Natural killer cell (primary cell): ENCODE measurements at regions not wholly inside any gene's neighbourhood (a gene's known extent, or its start where the extent isn't known, plus 50 kb on each side); places are given as distances from the start of the nearest gene placed in this dataset.

Experiments used
- ATAC-seq, 3 donors: fragments of 150-1000 bp in 2 of 3; fragments of 200-7000 bp in 1 of 3; cut with Tn5 transposase; 1 replicate in 1 of 3; 2 replicates in 2 of 3; pipeline ENCODE4 v1.10.0; 2021; ENCODE audit warnings: mild to moderate bottlenecking in 2 of 3, moderate library complexity in 2 of 3
- DNase-seq, 2 donors: peaks; one replicate each; pipeline versions ENCODE4 v3.0.0 to v3.0.0-alpha.2; 2013 to 2021; ENCODE audit warnings: mixed read lengths in 1 of 2
- H3K27ac ChIP-seq: one replicate; pipeline ENCODE4 v1.5.1; 2013; ENCODE audit warnings: mild to moderate bottlenecking, low read length
- H3K27me3 ChIP-seq: one replicate; pipeline ENCODE4 v1.6.1; 2013; ENCODE audit warnings: low read length; ENCODE audit not compliant: control insufficient read depth, insufficient read depth
- H3K36me3 ChIP-seq: one replicate; pipeline ENCODE4 v1.6.1; 2013; ENCODE audit warnings: low read length; ENCODE audit not compliant: control insufficient read depth, insufficient read depth
- H3K4me1 ChIP-seq: one replicate; pipeline ENCODE4 v1.6.1; 2013; ENCODE audit warnings: low read length; ENCODE audit not compliant: control insufficient read depth, insufficient read depth
- H3K4me3 ChIP-seq: one replicate; pipeline ENCODE4 v1.5.1; 2013; ENCODE audit warnings: low read length
- H3K9me3 ChIP-seq: one replicate; pipeline ENCODE4 v1.6.1; 2013; ENCODE audit warnings: low read length; ENCODE audit not compliant: control insufficient read depth, insufficient read depth
- H3K27ac Mint-ChIP-seq, 2 donors: one replicate each; pipeline ENCODE4 v1.8.0; 2022; ENCODE audit warnings: mild to moderate bottlenecking in 2 of 2, mixed read lengths in 2 of 2, moderate library complexity in 1 of 2
- H3K27me3 Mint-ChIP-seq, 2 donors: one replicate each; pipeline ENCODE4 v1.8.0; 2022; ENCODE audit warnings: low read depth in 2 of 2, mixed read lengths in 2 of 2
- H3K36me3 Mint-ChIP-seq: one replicate; pipeline ENCODE4 v1.8.0; 2022; ENCODE audit warnings: mixed read lengths
- H3K4me1 Mint-ChIP-seq, 2 donors: one replicate each; pipeline ENCODE4 v1.8.0; 2022; ENCODE audit warnings: mixed read lengths in 2 of 2
- H3K4me3 Mint-ChIP-seq: one replicate; pipeline ENCODE4 v1.8.0; 2022; ENCODE audit warnings: mild to moderate bottlenecking, moderate library complexity, mixed read lengths
- H3K9me3 Mint-ChIP-seq, 2 donors: one replicate each; pipeline ENCODE4 v1.8.0; 2022; ENCODE audit warnings: mixed read lengths in 2 of 2
- WGBS: methylation state at CpG from one replicate; pipeline ENCODE4 v1.1.7; 2013; ENCODE audit warnings: missing lambda C conversion rate; ENCODE audit not compliant: insufficient coverage; 5-methylcytosine and 5-hydroxymethylcytosine counted together
- intact Hi-C: fragments of 100-400 bp; cut with micrococcal nuclease; formaldehyde crosslinking; loops from one replicate; pipeline ENCODE4 v1.14.2; 2022
- TF ChIP-seq, protein P1 (sequence below): fragments of 200-600 bp; IDR thresholded peaks from one replicate; pipeline ENCODE4 v1.8.0; 2022; ENCODE audit warnings: antibody characterized with exemption

DNA sequence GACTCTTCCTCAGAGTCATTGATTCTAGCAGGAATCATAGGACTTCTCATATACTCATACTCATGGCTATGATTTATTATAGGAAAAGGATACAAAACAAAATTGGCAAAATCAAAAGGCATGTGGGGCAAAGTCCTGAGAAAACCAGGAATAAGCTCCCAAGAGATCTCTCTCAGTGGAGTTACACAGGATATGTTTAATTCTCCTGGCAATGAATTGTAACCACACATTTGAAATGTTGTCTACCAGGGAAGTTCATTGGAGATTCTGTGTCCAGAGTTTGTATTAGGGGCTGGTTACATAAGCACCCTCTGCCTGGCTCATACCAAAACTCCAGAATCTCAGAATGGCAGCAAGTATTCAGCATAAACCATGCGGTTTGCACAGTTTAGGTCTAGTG, 63.9 kb downstream of the ADAMTS1 start:
- no peak for DNase-seq
- Histone ChIP-seq H3K27ac (no peak overlapping the region), H3K4me1 (no peaks in the 10 kb centered on the region), H3K27me3 (no peaks in the 10 kb centered on the region), H3K9me3 (no peaks in the 10 kb centered on the region), H3K4me3 (no peak overlapping the region), H3K36me3 (no peaks in the 10 kb centered on the region)
- no peak for ATAC-seq
- Mint-ChIP-seq H3K4me1 (no peaks in the 10 kb centered on the region), H3K36me3 (no peaks in the 10 kb centered on the region), H3K27me3 (peaks cover 0 to 3% of the 10 kb centered on the region in 2 donors), H3K4me3 (no peak overlapping the region), H3K27ac (no peak overlapping the region), H3K9me3 (no peaks in the 10 kb centered on the region)
- intact Hi-C loops, result no loop called here
- 80% methylated on average over 1 of the region's 1 CpG for WGBS
- TF ChIP-seq, protein P1, sequence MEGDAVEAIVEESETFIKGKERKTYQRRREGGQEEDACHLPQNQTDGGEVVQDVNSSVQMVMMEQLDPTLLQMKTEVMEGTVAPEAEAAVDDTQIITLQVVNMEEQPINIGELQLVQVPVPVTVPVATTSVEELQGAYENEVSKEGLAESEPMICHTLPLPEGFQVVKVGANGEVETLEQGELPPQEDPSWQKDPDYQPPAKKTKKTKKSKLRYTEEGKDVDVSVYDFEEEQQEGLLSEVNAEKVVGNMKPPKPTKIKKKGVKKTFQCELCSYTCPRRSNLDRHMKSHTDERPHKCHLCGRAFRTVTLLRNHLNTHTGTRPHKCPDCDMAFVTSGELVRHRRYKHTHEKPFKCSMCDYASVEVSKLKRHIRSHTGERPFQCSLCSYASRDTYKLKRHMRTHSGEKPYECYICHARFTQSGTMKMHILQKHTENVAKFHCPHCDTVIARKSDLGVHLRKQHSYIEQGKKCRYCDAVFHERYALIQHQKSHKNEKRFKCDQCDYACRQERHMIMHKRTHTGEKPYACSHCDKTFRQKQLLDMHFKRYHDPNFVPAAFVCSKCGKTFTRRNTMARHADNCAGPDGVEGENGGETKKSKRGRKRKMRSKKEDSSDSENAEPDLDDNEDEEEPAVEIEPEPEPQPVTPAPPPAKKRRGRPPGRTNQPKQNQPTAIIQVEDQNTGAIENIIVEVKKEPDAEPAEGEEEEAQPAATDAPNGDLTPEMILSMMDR, result no peak

DNA sequence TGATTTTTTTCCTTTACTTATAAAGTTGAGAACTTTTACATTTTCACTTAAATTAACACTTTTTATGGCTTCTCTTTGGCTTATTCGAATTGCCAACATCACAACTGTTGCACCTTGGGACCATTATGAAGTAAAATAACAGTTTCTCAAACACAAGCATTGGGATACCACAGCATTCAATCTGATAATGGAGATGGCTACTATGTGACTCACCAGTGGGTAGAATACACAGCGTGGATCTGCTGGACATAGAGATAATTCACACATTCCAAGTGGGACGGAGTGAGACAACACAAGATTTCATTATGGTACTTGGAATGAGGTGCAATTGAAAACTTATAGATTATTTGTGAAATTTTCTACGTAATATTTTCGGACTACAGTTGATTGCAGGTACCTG, 68.0 kb downstream of the ADAMTS1 start:
- WGBS, result 93% methylated on average over 4 of the region's 5 CpGs
- TF ChIP-seq, protein P1, result no peak
- ATAC-seq (no peak), DNase-seq (no peak)
- Histone ChIP-seq H3K27ac (no peak overlapping the region), H3K4me1 (no peaks in the 10 kb centered on the region), H3K36me3 (no peaks in the 10 kb centered on the region), H3K27me3 (no peaks in the 10 kb centered on the region), H3K9me3 (no peaks in the 10 kb centered on the region), H3K4me3 (no peak overlapping the region)
- Mint-ChIP-seq H3K9me3 (no peaks in the 10 kb centered on the region), H3K36me3 (no peaks in the 10 kb centered on the region), H3K4me3 (no peak overlapping the region), H3K27me3 (peaks cover 12 to 13% of the 10 kb centered on the region in 2 donors), H3K27ac (no peak overlapping the region), H3K4me1 (no peaks in the 10 kb centered on the region)
- intact Hi-C loops, result no loop called here

DNA sequence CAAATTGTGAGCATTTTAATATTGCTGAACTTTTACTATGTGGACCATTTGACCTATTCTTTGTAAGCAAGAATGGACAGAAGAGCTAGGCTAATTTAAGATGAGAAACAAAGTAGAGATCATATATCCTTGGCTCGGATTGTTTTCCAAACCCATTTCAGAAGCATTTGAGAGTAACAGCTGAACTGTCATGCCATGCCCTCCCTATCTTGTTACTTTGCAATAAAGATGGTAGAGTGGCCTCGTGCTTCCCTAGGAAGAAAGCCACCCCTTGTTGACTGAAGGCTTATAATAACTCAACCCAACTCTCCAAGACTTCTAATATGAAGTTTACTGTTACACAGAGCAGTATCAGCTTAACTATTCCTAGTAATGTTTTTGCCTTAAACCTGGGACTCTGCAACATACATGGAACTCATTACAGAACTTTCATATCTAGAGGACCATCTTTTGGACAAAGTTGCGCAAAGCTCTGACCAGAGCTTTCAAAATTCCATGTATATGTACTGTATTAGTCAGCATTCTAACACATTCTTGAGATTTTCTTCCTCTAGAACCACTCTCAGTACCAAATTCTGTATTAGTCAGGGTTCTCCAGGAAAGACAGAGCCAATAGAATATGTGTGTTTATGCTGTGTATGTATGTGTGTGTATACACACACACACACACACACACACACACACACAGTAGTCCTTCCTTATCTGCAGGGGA, 68.7 kb downstream of the ADAMTS1 start:
- H3K27me3 ChIP-seq, result no peaks in the 10 kb centered on the region
- no peaks in the 10 kb centered on the region for H3K36me3 ChIP-seq
- TF ChIP-seq, protein P1, result no peak
- no peaks in the 10 kb centered on the region for H3K4me1 ChIP-seq
- no peaks in the 10 kb centered on the region for H3K9me3 ChIP-seq
- DNase-seq (no peak), ATAC-seq (no peak)
- H3K4me1 Mint-ChIP-seq, result no peaks in the 10 kb centered on the region
- no peaks in the 10 kb centered on the region for H3K9me3 Mint-ChIP-seq
- intact Hi-C loops, result no loop called here
- no peak overlapping the region for H3K4me3 Mint-ChIP-seq
- H3K36me3 Mint-ChIP-seq, result no peaks in the 10 kb centered on the region
- peaks cover 12 to 13% of the 10 kb centered on the region in 2 donors for H3K27me3 Mint-ChIP-seq
- WGBS, result 81% methylated on average over 2 of the region's 3 CpGs
- no peak overlapping the region for H3K27ac ChIP-seq
- H3K27ac Mint-ChIP-seq, result no peak overlapping the region
- H3K4me3 ChIP-seq, result no peak overlapping the region

DNA sequence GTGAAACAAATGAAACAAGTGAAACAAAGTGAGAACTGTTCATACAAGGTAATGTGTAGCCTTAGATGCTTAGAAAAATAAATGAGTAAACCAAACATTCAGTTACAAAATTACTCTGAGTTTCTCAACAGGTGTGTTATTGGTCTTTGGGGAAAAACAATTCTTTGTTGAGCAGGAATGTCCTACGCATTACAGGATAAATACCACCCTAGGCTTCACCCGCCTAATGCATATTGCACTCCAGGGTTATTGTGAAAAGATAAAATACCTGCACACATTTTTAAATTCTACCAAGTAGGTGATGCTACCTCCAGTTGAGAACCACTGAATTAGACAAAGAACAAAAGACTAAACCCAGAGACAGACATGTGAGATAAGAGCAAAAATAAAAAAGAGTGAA, 72.2 kb downstream of the ADAMTS1 start:
- Mint-ChIP-seq H3K4me3 (no peak overlapping the region), H3K36me3 (no peaks in the 10 kb centered on the region), H3K27me3 (peaks cover 9 to 13% of the 10 kb centered on the region in 2 donors), H3K9me3 (no peaks in the 10 kb centered on the region), H3K27ac (no peak overlapping the region), H3K4me1 (no peaks in the 10 kb centered on the region)
- ATAC-seq (no peak), DNase-seq (no peak)
- Histone ChIP-seq H3K36me3 (no peaks in the 10 kb centered on the region), H3K27me3 (no peaks in the 10 kb centered on the region), H3K9me3 (no peaks in the 10 kb centered on the region), H3K27ac (no peak overlapping the region), H3K4me1 (no peaks in the 10 kb centered on the region), H3K4me3 (no peak overlapping the region)
- intact Hi-C loops, result no loop called here
- 100% methylated on average over 2 of the region's 2 CpGs for WGBS
- TF ChIP-seq, protein P1, result no peak
